PC-9 (cell line): ENCODE measurements at regions not wholly inside any gene's neighbourhood (a gene's known extent, or its start where the extent isn't known, plus 50 kb on each side); places are given as distances from the start of the nearest gene placed in this dataset.

Experiments
- EZH2 ChIP-seq: fragments of 200-600 bp; sonication (generic); IDR thresholded peaks from 2 replicates; pipeline ENCODE4 v1.8.0; 2017; ENCODE audit warnings: antibody characterized with exemption, low read depth
- TF ChIP-seq, protein P1 (sequence below): fragments of 200-600 bp; sonication (generic); conservative IDR thresholded peaks from 2 replicates; pipeline ENCODE4 v1.6.1; 2017; ENCODE audit warnings: mixed run types, antibody characterized with exemption, mild to moderate bottlenecking, moderate library complexity

DNA sequence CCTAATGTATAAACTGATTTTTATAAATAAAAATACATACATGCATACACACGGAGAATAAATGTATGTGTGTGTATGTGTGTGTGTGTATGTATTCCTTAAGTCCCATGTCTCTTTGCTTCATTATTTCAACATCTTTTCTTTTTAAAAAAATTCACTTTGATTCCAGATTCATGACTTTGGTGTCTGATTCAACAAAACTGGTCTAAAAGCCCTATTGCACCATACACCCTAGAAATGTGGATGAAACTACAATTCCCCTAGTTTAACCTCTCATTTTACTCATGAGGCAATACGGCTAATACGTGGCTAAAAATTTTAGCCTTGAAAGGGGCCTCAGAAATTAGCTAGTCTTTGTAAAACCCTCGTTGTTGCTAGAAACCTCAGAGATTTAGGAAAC is 228.1 kb downstream of the ADAMTS9 start:
- no peak for TF ChIP-seq EZH2
- TF ChIP-seq, protein P1, sequence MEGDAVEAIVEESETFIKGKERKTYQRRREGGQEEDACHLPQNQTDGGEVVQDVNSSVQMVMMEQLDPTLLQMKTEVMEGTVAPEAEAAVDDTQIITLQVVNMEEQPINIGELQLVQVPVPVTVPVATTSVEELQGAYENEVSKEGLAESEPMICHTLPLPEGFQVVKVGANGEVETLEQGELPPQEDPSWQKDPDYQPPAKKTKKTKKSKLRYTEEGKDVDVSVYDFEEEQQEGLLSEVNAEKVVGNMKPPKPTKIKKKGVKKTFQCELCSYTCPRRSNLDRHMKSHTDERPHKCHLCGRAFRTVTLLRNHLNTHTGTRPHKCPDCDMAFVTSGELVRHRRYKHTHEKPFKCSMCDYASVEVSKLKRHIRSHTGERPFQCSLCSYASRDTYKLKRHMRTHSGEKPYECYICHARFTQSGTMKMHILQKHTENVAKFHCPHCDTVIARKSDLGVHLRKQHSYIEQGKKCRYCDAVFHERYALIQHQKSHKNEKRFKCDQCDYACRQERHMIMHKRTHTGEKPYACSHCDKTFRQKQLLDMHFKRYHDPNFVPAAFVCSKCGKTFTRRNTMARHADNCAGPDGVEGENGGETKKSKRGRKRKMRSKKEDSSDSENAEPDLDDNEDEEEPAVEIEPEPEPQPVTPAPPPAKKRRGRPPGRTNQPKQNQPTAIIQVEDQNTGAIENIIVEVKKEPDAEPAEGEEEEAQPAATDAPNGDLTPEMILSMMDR, result no peak
